GM12864 (cell line): ENCODE measurements at regions not wholly inside any gene's neighbourhood (a gene's known extent, or its start where the extent isn't known, plus 50 kb on each side); places are given as distances from the start of the nearest gene placed in this dataset.

Experiments
- DNase-seq: peaks from one replicate; pipeline ENCODE4 v3.0.0-alpha.2; 2011; ENCODE audit warnings: low read depth
- H3K4me3 ChIP-seq: 2 replicates; pipeline ENCODE4 v1.5.1; 2011; ENCODE audit warnings: mild to moderate bottlenecking, low read depth, low read length, control low read depth
- CTCF ChIP-seq: IDR thresholded peaks from 2 replicates; pipeline ENCODE4 v1.5.1; 2011; ENCODE audit warnings: low read depth, mild to moderate bottlenecking, moderate library complexity, low read length, control low read depth, inconsistent platforms; ENCODE audit errors: missing control alignments

GRCh38 chr17:62163847-62164246, 98.8 kb upstream of the MED13 start:
- TF ChIP-seq CTCF = no peak
- H3K4me3 ChIP-seq = no peak overlapping the region

GRCh38 chr17:62162898-62163297, 97.8 kb upstream of the MED13 start:
- no peak for TF ChIP-seq CTCF
- no peak for DNase-seq
- no peak overlapping the region for H3K4me3 ChIP-seq

More at GRCh38 chr17:62163847-62164246, 98.8 kb upstream of the MED13 start:
- DNase-seq = no peak

- no peak overlapping the region for H3K4me3 ChIP-seq
- DNase-seq = no peak
- no peak for TF ChIP-seq CTCF
Observed at GRCh38 chr17:62161405-62162148, 96.5 kb upstream of the MED13 start.

GRCh38 chr17:62160816-62161215, 95.7 kb upstream of the MED13 start:
- DNase-seq = no peak
- no peak for TF ChIP-seq CTCF
- no peak overlapping the region for H3K4me3 ChIP-seq

- TF ChIP-seq CTCF = no peak
- DNase-seq = no peak
- H3K4me3 ChIP-seq = no peak overlapping the region
Observed at GRCh38 chr17:62159994-62160393, 94.9 kb upstream of the MED13 start.

- TF ChIP-seq CTCF = no peak
- no peak for DNase-seq
- H3K4me3 ChIP-seq = no peak overlapping the region
Observed at GRCh38 chr17:62156949-62157348, 91.9 kb upstream of the MED13 start.

GRCh38 chr17:62154909-62155308, 89.8 kb upstream of the MED13 start:
- no peak for TF ChIP-seq CTCF
- no peak overlapping the region for H3K4me3 ChIP-seq
- DNase-seq = no peak
